Cerebellar cortex (tissue), 1 donor: ENCODE measurements at regions not wholly inside any gene's neighbourhood (a gene's known extent, or its start where the extent isn't known, plus 50 kb on each side); places are given as distances from the start of the nearest gene placed in this dataset.
A peak's percentile ranks its signal among the peaks of the same experiment; 100 is the strongest.
"Not testable (repeated sequence)": the region's sequence is repeated elsewhere in the genome, so short reads cannot be mapped to it uniquely, and the experiment has no call there.

Experiments
- DNase-seq: peaks from one replicate; pipeline ENCODE4 v3.0.0-alpha.2; 2015; ENCODE audit warnings: low spot score

GRCh38 chr6:78807655-78808355, 59.5 kb upstream of the IRAK1BP1 start:
- not testable (repeated sequence) for DNase-seq

- DNase-seq: no peak
These were observed 58.9 kb upstream of the IRAK1BP1 start for GRCh38 chr6:78808356-78808891.

- DNase-seq: no peak
These were observed 58.4 kb upstream of the IRAK1BP1 start for GRCh38 chr6:78808933-78809332.

GRCh38 chr6:78810146-78810545, 57.2 kb upstream of the IRAK1BP1 start:
- DNase-seq: peak; percentile 22

GRCh38 chr6:78810698-78811097, 56.7 kb upstream of the IRAK1BP1 start:
- no peak for DNase-seq
